Activated CD8-positive, alpha-beta T cell treated with anti-CD3 and anti-CD28 coated beads for 36 hours (primary cell): ENCODE measurements at regions not wholly inside any gene's neighbourhood (a gene's known extent, or its start where the extent isn't known, plus 50 kb on each side); places are given as distances from the start of the nearest gene placed in this dataset.

Experiments
- ATAC-seq: fragments of 200-7000 bp; cut with Tn5 transposase; one replicate; pipeline ENCODE4 v1.10.0; 2021; ENCODE audit warnings: mild to moderate bottlenecking, moderate library complexity
- CTCF ChIA-PET: fragments of 350-600 bp; sonication (Branson Sonifier 250); formaldehyde crosslinking; loops from one replicate; lab custom pipeline; 2021; ENCODE audit warnings: antibody characterized with exemption; lab: Charles Lee
- POLR2A ChIA-PET: fragments of 350-600 bp; sonication (Branson Sonifier 250); formaldehyde crosslinking; loops from one replicate; lab custom pipeline; 2021; ENCODE audit warnings: antibody characterized with exemption; lab: Charles Lee
- DNase-seq: peaks from one replicate; pipeline ENCODE4 v3.0.0-alpha.2; 2020
- H3K27ac Mint-ChIP-seq: one replicate; pipeline ENCODE4 v1.8.0; 2021; ENCODE audit warnings: mild to moderate bottlenecking, mixed read lengths
- H3K27me3 Mint-ChIP-seq: one replicate; pipeline ENCODE4 v1.8.0; 2021; ENCODE audit warnings: mixed read lengths
- H3K36me3 Mint-ChIP-seq: one replicate; pipeline ENCODE4 v1.8.0; 2021; ENCODE audit warnings: low read depth, mixed read lengths
- H3K4me1 Mint-ChIP-seq: one replicate; pipeline ENCODE4 v1.8.0; 2021; ENCODE audit warnings: low read depth, mixed read lengths
- H3K4me3 Mint-ChIP-seq: one replicate; pipeline ENCODE4 v1.8.0; 2021; ENCODE audit warnings: mild to moderate bottlenecking, moderate library complexity, mixed read lengths
- H3K9me3 Mint-ChIP-seq: one replicate; pipeline ENCODE4 v1.8.0; 2021; ENCODE audit warnings: mixed read lengths
- intact Hi-C: fragments of 100-400 bp; cut with micrococcal nuclease; formaldehyde crosslinking; loops from one replicate; pipeline ENCODE4 v1.10.0; 2022
- TF ChIP-seq, protein P1 (sequence below): fragments of 200-600 bp; IDR thresholded peaks from one replicate; pipeline ENCODE4 v1.8.0; 2022; ENCODE audit warnings: antibody characterized with exemption, mild to moderate bottlenecking

DNA sequence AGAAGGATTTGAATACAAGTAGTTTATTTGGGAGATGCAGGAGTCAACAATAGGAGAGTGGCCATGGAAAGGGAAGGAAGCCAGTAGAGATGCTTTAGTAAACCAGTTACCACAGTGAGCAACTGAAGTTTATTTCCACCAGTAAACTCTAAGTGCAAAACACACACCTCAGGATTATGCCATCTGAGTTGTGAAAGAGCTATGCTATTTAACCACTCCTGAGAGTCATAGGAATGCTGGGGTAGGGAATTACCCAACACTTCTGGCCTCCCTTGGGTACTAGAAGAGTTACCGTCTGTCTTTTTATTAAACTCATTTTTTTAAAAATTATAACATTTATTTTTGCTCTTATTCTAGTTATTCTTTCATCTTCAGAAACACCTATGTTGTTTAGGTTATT, 834.6 kb upstream of the AMOT start:
- no peaks in the 10 kb centered on the region for H3K27me3 Mint-ChIP-seq
- no peaks in the 10 kb centered on the region for H3K36me3 Mint-ChIP-seq
- no peak overlapping the region for H3K27ac Mint-ChIP-seq
- POLR2A ChIA-PET, result no interaction called here
- H3K9me3 Mint-ChIP-seq, result no peaks in the 10 kb centered on the region
- no peaks in the 10 kb centered on the region for H3K4me1 Mint-ChIP-seq
- TF ChIP-seq, protein P1, sequence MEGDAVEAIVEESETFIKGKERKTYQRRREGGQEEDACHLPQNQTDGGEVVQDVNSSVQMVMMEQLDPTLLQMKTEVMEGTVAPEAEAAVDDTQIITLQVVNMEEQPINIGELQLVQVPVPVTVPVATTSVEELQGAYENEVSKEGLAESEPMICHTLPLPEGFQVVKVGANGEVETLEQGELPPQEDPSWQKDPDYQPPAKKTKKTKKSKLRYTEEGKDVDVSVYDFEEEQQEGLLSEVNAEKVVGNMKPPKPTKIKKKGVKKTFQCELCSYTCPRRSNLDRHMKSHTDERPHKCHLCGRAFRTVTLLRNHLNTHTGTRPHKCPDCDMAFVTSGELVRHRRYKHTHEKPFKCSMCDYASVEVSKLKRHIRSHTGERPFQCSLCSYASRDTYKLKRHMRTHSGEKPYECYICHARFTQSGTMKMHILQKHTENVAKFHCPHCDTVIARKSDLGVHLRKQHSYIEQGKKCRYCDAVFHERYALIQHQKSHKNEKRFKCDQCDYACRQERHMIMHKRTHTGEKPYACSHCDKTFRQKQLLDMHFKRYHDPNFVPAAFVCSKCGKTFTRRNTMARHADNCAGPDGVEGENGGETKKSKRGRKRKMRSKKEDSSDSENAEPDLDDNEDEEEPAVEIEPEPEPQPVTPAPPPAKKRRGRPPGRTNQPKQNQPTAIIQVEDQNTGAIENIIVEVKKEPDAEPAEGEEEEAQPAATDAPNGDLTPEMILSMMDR, result no peak
- no peak for DNase-seq
- CTCF ChIA-PET, result no interaction called here
- no peak for ATAC-seq
- H3K4me3 Mint-ChIP-seq, result no peak overlapping the region
- intact Hi-C loops, result no loop called here

DNA sequence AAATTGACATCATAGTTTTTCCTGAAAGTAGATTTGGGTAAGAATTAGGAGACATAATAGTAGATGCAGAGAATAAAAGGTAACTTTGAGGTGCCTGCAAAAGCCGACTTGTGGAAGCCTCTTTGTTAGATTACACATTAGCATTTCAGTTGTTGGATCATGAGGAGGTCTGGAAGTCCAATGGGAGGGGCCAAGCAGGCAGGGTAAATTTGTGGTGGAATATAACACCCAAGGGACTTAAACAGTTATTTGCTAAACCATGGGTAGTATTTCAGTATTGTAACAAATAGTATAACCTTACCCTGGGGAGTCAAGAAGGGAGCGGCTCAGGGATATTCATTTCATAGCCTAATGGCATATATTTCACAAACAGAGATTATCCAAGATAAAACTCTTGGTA, 810.7 kb upstream of the AMOT start:
- DNase-seq, result no peak
- TF ChIP-seq, protein P1, result no peak
- H3K27me3 Mint-ChIP-seq, result no peaks in the 10 kb centered on the region
- CTCF ChIA-PET, result no interaction called here
- H3K27ac Mint-ChIP-seq, result no peak overlapping the region
- no peaks in the 10 kb centered on the region for H3K4me1 Mint-ChIP-seq
- POLR2A ChIA-PET, result no interaction called here
- no peak for ATAC-seq
- no peaks in the 10 kb centered on the region for H3K36me3 Mint-ChIP-seq
- H3K4me3 Mint-ChIP-seq, result no peak overlapping the region
- H3K9me3 Mint-ChIP-seq, result no peaks in the 10 kb centered on the region
- intact Hi-C loops, result no loop called here

DNA sequence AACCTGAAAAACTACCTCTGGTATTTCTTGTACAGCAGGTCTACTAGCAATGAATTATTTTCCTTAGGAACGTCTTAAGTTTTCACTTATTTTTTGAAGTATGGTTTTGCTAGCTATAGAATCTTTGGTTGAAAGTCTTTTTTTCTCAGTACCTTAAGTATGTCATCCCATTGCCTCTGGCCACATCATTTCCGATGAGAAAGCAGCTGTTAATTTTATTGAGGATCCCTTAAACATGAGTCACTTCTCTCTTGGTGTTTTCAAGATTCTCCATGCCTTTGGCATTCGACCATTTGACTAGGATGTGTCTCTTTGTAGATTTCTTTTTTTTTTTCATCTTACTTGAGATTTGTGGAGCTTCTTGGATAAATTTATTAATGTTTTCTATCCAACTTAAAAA, 803.8 kb upstream of the AMOT start:
- H3K36me3 Mint-ChIP-seq, result no peaks in the 10 kb centered on the region
- ChIA-PET CTCF (no interaction called here), POLR2A (no interaction called here)
- intact Hi-C loops, result no loop called here
- no peak for ATAC-seq
- H3K27me3 Mint-ChIP-seq, result no peaks in the 10 kb centered on the region
- no peaks in the 10 kb centered on the region for H3K9me3 Mint-ChIP-seq
- DNase-seq, result no peak
- no peak overlapping the region for H3K27ac Mint-ChIP-seq
- TF ChIP-seq, protein P1, result no peak
- no peak overlapping the region for H3K4me3 Mint-ChIP-seq
- H3K4me1 Mint-ChIP-seq, result no peaks in the 10 kb centered on the region

DNA sequence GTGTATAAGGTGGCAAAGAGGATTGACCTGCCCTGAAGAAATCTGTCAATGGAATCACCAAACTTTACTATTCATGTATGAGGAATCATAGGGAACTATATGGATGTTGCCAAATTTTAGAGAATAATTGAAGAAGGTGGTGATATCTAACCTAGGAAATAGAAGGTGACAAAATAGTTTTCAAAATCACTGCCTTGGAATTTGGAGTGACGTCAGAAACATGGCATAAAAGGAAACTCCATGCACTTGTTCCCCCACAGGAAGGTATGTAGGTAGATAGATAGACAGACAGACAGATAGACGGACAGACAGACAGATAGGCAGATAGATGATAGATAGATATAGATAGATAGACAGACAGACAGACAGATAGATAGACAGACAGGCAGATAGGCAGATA, 793.9 kb upstream of the AMOT start:
- H3K9me3 Mint-ChIP-seq, result no peaks in the 10 kb centered on the region
- POLR2A ChIA-PET, result no interaction called here
- CTCF ChIA-PET, result no interaction called here
- no peak overlapping the region for H3K4me3 Mint-ChIP-seq
- intact Hi-C loops, result no loop called here
- TF ChIP-seq, protein P1, result no peak
- ATAC-seq (no peak), DNase-seq (no peak)
- no peaks in the 10 kb centered on the region for H3K36me3 Mint-ChIP-seq
- H3K4me1 Mint-ChIP-seq, result no peaks in the 10 kb centered on the region
- H3K27ac Mint-ChIP-seq, result no peak overlapping the region
- no peaks in the 10 kb centered on the region for H3K27me3 Mint-ChIP-seq

DNA sequence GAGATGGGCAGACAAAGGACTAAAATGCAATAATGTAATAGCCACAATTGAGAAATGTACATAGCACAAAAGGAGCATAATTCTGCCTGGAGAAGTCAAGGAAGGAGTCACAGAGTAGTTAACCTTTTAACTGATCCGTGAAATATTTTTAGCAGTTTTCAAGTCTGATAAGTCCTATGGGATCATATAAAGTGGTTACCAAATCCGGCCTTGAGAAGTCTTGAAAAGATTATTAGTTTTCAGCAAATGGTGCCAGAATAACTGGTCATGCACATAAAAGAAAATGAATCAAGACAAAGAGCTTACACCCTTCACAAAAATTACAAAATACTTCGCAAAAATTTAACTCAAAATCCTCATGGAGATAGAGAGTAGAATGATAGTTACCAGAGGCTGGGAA, 788.7 kb upstream of the AMOT start:
- intact Hi-C loops, result no loop called here
- Mint-ChIP-seq H3K4me1 (no peaks in the 10 kb centered on the region), H3K9me3 (no peaks in the 10 kb centered on the region), H3K36me3 (no peaks in the 10 kb centered on the region), H3K27me3 (no peaks in the 10 kb centered on the region), H3K27ac (no peak overlapping the region), H3K4me3 (no peak overlapping the region)
- TF ChIP-seq, protein P1, result no peak
- ChIA-PET CTCF (no interaction called here), POLR2A (no interaction called here)
- ATAC-seq, result no peak
- DNase-seq, result no peak
